ENCODE measurements at regions not wholly inside any gene's neighbourhood (a gene's known extent, or its start where the extent isn't known, plus 50 kb on each side); places are given as distances from the start of the nearest gene placed in this dataset.

DNA sequence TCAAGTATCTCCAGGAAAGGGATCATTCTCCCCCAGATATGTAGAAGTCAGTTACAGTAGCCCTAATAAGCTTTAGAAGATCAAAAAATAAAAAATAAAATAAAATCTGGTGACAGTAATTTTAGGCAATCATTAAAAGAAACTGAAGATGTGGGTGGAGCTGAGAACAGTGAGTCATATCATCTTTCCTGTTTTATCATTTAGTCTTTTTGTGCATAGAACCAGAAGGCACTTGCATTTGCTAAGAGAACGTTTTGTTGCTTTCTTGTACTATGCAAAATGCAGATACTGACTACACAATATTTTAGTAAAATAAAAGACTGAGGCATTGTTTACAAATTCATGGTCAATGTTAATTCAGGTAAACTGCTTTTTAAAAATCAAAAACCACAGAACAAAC, 497.4 kb upstream of the EPHA7 start:
- TF ChIP-seq, protein P1, sequence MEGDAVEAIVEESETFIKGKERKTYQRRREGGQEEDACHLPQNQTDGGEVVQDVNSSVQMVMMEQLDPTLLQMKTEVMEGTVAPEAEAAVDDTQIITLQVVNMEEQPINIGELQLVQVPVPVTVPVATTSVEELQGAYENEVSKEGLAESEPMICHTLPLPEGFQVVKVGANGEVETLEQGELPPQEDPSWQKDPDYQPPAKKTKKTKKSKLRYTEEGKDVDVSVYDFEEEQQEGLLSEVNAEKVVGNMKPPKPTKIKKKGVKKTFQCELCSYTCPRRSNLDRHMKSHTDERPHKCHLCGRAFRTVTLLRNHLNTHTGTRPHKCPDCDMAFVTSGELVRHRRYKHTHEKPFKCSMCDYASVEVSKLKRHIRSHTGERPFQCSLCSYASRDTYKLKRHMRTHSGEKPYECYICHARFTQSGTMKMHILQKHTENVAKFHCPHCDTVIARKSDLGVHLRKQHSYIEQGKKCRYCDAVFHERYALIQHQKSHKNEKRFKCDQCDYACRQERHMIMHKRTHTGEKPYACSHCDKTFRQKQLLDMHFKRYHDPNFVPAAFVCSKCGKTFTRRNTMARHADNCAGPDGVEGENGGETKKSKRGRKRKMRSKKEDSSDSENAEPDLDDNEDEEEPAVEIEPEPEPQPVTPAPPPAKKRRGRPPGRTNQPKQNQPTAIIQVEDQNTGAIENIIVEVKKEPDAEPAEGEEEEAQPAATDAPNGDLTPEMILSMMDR (IDR thresholded peaks at IDR 0.05 in 2 of 3, conservative IDR thresholded peaks at IDR 0.05 in 1 of 3; ENCODE audit: borderline replicate concordance in 1 of 3, insufficient read depth in 1 of 3, low read depth in 2 of 3, low read length in 2 of 3) = no peak
- TF ChIP-seq EZH2phosphoT487 (IDR thresholded peaks at IDR 0.05; ENCODE audit: borderline replicate concordance) (no peak), POLR2A (IDR thresholded peaks at IDR 0.05; ENCODE audit: borderline replicate concordance, extremely low read depth, insufficient read depth, insufficient read length) (no peak), YY1 (IDR thresholded peaks at IDR 0.05; ENCODE audit: extremely low read depth, insufficient replicate concordance, low read depth, low read length) (no peak), TCF7L2 (IDR thresholded peaks at IDR 0.05; ENCODE audit: borderline replicate concordance, extremely low read depth, insufficient read depth, insufficient read length) (no peak), EZH2 (IDR thresholded peaks at IDR 0.05) (no peak), POLR2AphosphoS5 (IDR thresholded peaks at IDR 0.05; ENCODE audit: low read depth, low read length) (no peak), RAD21 (IDR thresholded peaks at IDR 0.05; ENCODE audit: low read depth) (no peak), SIN3A (IDR thresholded peaks at IDR 0.05; ENCODE audit: low read depth) (no peak), FOSL1 (IDR thresholded peaks at IDR 0.05; ENCODE audit: low read depth) (no peak), EGR1 (IDR thresholded peaks at IDR 0.05; ENCODE audit: low read depth) (no peak), ZFX (IDR thresholded peaks at IDR 0.05) (no peak)
- TF ChIP-seq, protein P2, sequence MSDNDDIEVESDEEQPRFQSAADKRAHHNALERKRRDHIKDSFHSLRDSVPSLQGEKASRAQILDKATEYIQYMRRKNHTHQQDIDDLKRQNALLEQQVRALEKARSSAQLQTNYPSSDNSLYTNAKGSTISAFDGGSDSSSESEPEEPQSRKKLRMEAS (IDR thresholded peaks at IDR 0.05) = no peak
- TF ChIP-seq, protein P3, sequence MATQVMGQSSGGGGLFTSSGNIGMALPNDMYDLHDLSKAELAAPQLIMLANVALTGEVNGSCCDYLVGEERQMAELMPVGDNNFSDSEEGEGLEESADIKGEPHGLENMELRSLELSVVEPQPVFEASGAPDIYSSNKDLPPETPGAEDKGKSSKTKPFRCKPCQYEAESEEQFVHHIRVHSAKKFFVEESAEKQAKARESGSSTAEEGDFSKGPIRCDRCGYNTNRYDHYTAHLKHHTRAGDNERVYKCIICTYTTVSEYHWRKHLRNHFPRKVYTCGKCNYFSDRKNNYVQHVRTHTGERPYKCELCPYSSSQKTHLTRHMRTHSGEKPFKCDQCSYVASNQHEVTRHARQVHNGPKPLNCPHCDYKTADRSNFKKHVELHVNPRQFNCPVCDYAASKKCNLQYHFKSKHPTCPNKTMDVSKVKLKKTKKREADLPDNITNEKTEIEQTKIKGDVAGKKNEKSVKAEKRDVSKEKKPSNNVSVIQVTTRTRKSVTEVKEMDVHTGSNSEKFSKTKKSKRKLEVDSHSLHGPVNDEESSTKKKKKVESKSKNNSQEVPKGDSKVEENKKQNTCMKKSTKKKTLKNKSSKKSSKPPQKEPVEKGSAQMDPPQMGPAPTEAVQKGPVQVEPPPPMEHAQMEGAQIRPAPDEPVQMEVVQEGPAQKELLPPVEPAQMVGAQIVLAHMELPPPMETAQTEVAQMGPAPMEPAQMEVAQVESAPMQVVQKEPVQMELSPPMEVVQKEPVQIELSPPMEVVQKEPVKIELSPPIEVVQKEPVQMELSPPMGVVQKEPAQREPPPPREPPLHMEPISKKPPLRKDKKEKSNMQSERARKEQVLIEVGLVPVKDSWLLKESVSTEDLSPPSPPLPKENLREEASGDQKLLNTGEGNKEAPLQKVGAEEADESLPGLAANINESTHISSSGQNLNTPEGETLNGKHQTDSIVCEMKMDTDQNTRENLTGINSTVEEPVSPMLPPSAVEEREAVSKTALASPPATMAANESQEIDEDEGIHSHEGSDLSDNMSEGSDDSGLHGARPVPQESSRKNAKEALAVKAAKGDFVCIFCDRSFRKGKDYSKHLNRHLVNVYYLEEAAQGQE (IDR thresholded peaks at IDR 0.05; ENCODE audit: low read depth) = no peak

Measured in HCT116 (cell line).